ENCODE measurements at regions not wholly inside any gene's neighbourhood (a gene's known extent, or its start where the extent isn't known, plus 50 kb on each side); places are given as distances from the start of the nearest gene placed in this dataset.

DNA sequence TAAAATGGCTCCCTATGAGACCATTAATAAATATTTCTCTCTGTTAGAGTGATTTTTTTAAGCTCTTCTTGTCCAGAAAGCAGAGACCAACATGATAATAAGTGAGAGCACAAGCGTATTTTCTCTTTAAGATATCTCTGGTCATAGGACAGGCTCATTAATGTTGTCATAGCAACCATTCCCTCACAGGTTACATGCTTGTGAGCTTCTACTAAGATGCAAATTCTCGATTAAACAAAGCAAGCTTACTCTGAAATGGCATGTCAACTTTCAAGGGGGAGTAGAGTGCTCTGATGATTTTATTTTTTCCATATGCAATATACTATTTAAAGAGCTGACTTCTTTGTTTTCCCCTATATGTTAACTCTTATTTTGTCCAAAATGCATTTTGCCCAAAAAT, 487.2 kb upstream of the LCORL start:
- H3K9ac ChIP-seq (ENCODE audit: insufficient read depth, low read depth, low read length): no peak overlapping the region
- ChIA-PET POLR2A (no interaction called here), CTCF (ENCODE audit: low intra/inter-chr PET ratio, low total read pairs) (no interaction called here)
- TF ChIP-seq ZNF713 (CRISPR knock-in tag; IDR thresholded peaks at IDR 0.05) (no peak), RELA (CRISPR knock-in tag; IDR thresholded peaks at IDR 0.05) (no peak), MEIS2 (CRISPR knock-in tag; IDR thresholded peaks at IDR 0.05) (no peak), IRX3 (CRISPR knock-in tag; IDR thresholded peaks at IDR 0.05; ENCODE audit: borderline replicate concordance, low read depth) (no peak), ZNF557 (CRISPR knock-in tag; IDR thresholded peaks at IDR 0.05) (no peak), PRMT3 (CRISPR knock-in tag; IDR thresholded peaks at IDR 0.05; ENCODE audit: borderline replicate concordance, low read depth) (no peak)
- H4K20me1 ChIP-seq (ENCODE audit: insufficient read depth, low read length): no peaks in the 10 kb centered on the region
- no peak for FAIRE-seq
- BruUV-seq (replicated peaks): no TSS peak
- H3K4me1 ChIP-seq (ENCODE audit: insufficient read depth, low read length): no peaks in the 10 kb centered on the region
- H3K27ac ChIP-seq (ENCODE audit: extremely low read length, insufficient read depth, low read length): no peak overlapping the region
- no peak for DNase-seq (ENCODE audit: low spot score)
- in situ Hi-C loops (cut with HindIII; ENCODE audit: extremely low pct_ligation_motif_present, low pct_unique_long_range_greater_than_20kb) (no loop called here), intact Hi-C loops (cut with micrococcal nuclease; ENCODE audit: unreplicated experiment) (no loop called here)
- no peaks in the 10 kb centered on the region for H3K79me2 ChIP-seq (ENCODE audit: insufficient read depth, low read length)
- H3K9me3 ChIP-seq (ENCODE audit: low read length): no peaks in the 10 kb centered on the region
- no peaks in the 10 kb centered on the region for H3K36me3 ChIP-seq (replicated peaks in 1 of 2; ENCODE audit: control insufficient read depth in 1 of 2, insufficient read depth in 2 of 2, low read length in 2 of 2)
- H2AFZ ChIP-seq (ENCODE audit: low read length): no peak overlapping the region
- no peak overlapping the region for H3K4me2 ChIP-seq (ENCODE audit: low read depth, low read length)
- 2% methylated on average over 2 of the region's 2 CpGs for WGBS (ENCODE audit: low lambda C conversion rate)
- no peak for ATAC-seq
- H3K27me3 ChIP-seq (ENCODE audit: control insufficient read depth in 1 of 2, insufficient read depth in 2 of 2, low read length in 2 of 2): no peaks in the 10 kb centered on the region
- no peak overlapping the region for H3K4me3 ChIP-seq (replicated peaks in 1 of 3; ENCODE audit: insufficient read depth in 1 of 3, low read depth in 2 of 3, low read length in 3 of 3)

DNA sequence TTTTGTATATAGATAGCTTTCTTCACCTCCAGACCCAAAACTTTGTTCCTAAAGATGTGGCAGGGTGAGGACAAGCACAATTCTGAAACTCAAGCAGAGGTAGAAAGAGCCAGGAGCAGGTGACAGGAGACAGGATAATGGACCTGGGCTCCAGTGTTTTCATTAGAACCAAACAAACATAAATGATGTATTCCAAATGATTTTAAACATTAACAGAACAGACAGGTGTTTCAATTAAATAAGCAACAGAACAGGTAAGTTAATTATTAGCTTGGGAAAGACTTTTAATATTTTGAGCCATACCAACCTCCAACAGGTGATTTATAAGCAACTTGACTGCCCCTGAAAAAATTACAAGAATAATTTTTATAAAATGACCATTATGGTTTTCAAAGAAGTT, 459.4 kb upstream of the LCORL start:
- Histone ChIP-seq H2AFZ (ENCODE audit: low read length) (no peak overlapping the region), H3K36me3 (replicated peaks in 1 of 2; ENCODE audit: control insufficient read depth in 1 of 2, insufficient read depth in 2 of 2, low read length in 2 of 2) (no peaks in the 10 kb centered on the region), H3K79me2 (ENCODE audit: insufficient read depth, low read length) (no peaks in the 10 kb centered on the region), H3K9ac (ENCODE audit: insufficient read depth, low read depth, low read length) (no peak overlapping the region), H3K4me2 (ENCODE audit: low read depth, low read length) (no peak overlapping the region), H3K27me3 (ENCODE audit: control insufficient read depth in 1 of 2, insufficient read depth in 2 of 2, low read length in 2 of 2) (no peaks in the 10 kb centered on the region), H3K4me3 (replicated peaks in 1 of 3; ENCODE audit: insufficient read depth in 1 of 3, low read depth in 2 of 3, low read length in 3 of 3) (no peak overlapping the region), H4K20me1 (ENCODE audit: insufficient read depth, low read length) (no peaks in the 10 kb centered on the region), H3K9me3 (ENCODE audit: low read length) (peaks cover 48% of the 10 kb centered on the region), H3K4me1 (ENCODE audit: insufficient read depth, low read length) (no peaks in the 10 kb centered on the region), H3K27ac (ENCODE audit: extremely low read length, insufficient read depth, low read length) (no peak overlapping the region)
- CTCF ChIA-PET (ENCODE audit: low intra/inter-chr PET ratio, low total read pairs): no interaction called here
- POLR2A ChIA-PET: no interaction called here
- FAIRE-seq (no peak), DNase-seq (ENCODE audit: low spot score) (no peak), ATAC-seq (no peak)
- intact Hi-C loops (cut with micrococcal nuclease; ENCODE audit: unreplicated experiment) (no loop called here), in situ Hi-C loops (cut with HindIII; ENCODE audit: extremely low pct_ligation_motif_present, low pct_unique_long_range_greater_than_20kb) (no loop called here)
- no TSS peak for BruUV-seq (replicated peaks)
- TF ChIP-seq, protein P1, sequence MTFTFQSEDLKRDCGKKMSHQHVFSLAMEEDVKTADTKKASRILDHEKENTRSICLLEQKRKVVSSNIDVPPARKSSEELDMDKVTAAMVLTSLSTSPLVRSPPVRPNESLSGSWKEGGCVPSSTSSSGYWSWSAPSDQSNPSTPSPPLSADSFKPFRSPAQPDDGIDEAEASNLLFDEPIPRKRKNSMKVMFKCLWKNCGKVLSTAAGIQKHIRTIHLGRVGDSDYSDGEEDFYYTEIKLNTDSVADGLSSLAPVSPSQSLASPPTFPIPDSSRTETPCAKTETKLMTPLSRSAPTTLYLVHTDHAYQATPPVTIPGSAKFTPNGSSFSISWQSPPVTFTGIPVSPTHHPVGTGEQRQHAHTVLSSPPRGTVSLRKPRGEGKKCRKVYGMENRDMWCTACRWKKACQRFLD (CRISPR knock-in tag; IDR thresholded peaks at IDR 0.05; ENCODE audit: borderline replicate concordance): no peak
- no peak for TF ChIP-seq NCOA2 (CRISPR knock-in tag; IDR thresholded peaks at IDR 0.05)

Data from HepG2 (cell line).